ENCODE measurements at regions not wholly inside any gene's neighbourhood (a gene's known extent, or its start where the extent isn't known, plus 50 kb on each side); places are given as distances from the start of the nearest gene placed in this dataset.

- no peak overlapping the region for H3K4me3 ChIP-seq
- peaks cover 3% of the 10 kb centered on the region; the same call in 2 of the 3 replicates for H3K4me1 ChIP-seq
- no peak for TF ChIP-seq EHMT2 (IDR thresholded peaks at IDR 0.05; ENCODE audit: low read depth)
- 0 out of 2 replicates have a peak, but pooled peaks have one; percentile 8 for TF ChIP-seq FOSL2 (IDR thresholded peaks at IDR 0.05)
- peak; percentile 46; the same call in 1 of the 2 replicates for TF ChIP-seq FOSL2 (CRISPR knock-in tag; IDR thresholded peaks at IDR 0.05)
- ChIA-PET POLR2A (no interaction called here), CTCF (no interaction called here)
- peak; percentile 87 to 92 for ATAC-seq
- no peak for FAIRE-seq
- peak; percentile 10 to 43 for DNase-seq (ENCODE audit: low read depth in 1 of 2, low spot score in 1 of 2)
- H3K27ac ChIP-seq: no peak overlapping the region
- no peaks in the 10 kb centered on the region for H3K9me3 ChIP-seq
- H3K4me2 ChIP-seq: peak overlapping the region; percentile 24; the same call in 1 of the 3 replicates
- WGBS (ENCODE audit: missing lambda C conversion rate): 0% methylated on average over 3 of the region's 3 CpGs
Measured at GRCh38 chr10:20598590-20598989, 298.5 kb downstream of the NEBL start.

- Histone ChIP-seq H3K4me3 (no peak overlapping the region), H3K27ac (no peak overlapping the region), H3K4me1 (peaks cover 3% of the 10 kb centered on the region; the same call in 2 of the 3 replicates), H3K4me2 (no peak overlapping the region), H3K9me3 (no peaks in the 10 kb centered on the region)
- DNase-seq (ENCODE audit: low read depth in 1 of 2, low spot score in 1 of 2) (no peak), ATAC-seq (no peak), FAIRE-seq (no peak)
- 5% methylated on average over 2 of the region's 2 CpGs for WGBS (ENCODE audit: missing lambda C conversion rate)
- ChIA-PET CTCF (no interaction called here), POLR2A (no interaction called here)
- TF ChIP-seq PBX3 (IDR thresholded peaks at IDR 0.05) (no peak), ESRRA (IDR thresholded peaks at IDR 0.05; ENCODE audit: borderline replicate concordance, low read length) (no peak), HES2 (IDR thresholded peaks at IDR 0.05) (no peak), CEBPB (IDR thresholded peaks at IDR 0.05) (no peak), ZFP36 (IDR thresholded peaks at IDR 0.05; ENCODE audit: borderline replicate concordance, partially characterized antibody) (no peak), HOXB13 (CRISPR knock-in tag; IDR thresholded peaks at IDR 0.05; ENCODE audit: low read depth) (no peak), MAX (IDR thresholded peaks at IDR 0.05) (no peak), FOXS1 (CRISPR knock-in tag; IDR thresholded peaks at IDR 0.05) (no peak), HDAC2 (IDR thresholded peaks at IDR 0.05) (no peak), CBX2 (IDR thresholded peaks at IDR 0.05; ENCODE audit: borderline replicate concordance, low read depth) (no peak), CHD2 (IDR thresholded peaks at IDR 0.05; ENCODE audit: low read length, partially characterized antibody) (no peak), HEYL (CRISPR knock-in tag; IDR thresholded peaks at IDR 0.05) (no peak), RARB (CRISPR knock-in tag; IDR thresholded peaks at IDR 0.05) (no peak), ZNF302 (CRISPR knock-in tag; IDR thresholded peaks at IDR 0.05) (no peak), MYC (IDR thresholded peaks at IDR 0.05; ENCODE audit: borderline replicate concordance, low read length) (no peak), SREBF2 (IDR thresholded peaks at IDR 0.05) (no peak), EHF (CRISPR knock-in tag; IDR thresholded peaks at IDR 0.05) (no peak), MAFK (IDR thresholded peaks at IDR 0.05; ENCODE audit: partially characterized antibody) (no peak)
Measured at GRCh38 chr10:20596911-20597310, 300.2 kb downstream of the NEBL start.

GRCh38 chr10:20596065-20596755 is 300.9 kb downstream of the NEBL start:
- POLR2A ChIA-PET: no interaction called here
- H3K4me3 ChIP-seq: no peak overlapping the region
- peaks cover 3% of the 10 kb centered on the region; the same call in 2 of the 3 replicates for H3K4me1 ChIP-seq
- no peak overlapping the region for H3K27ac ChIP-seq
- no peak overlapping the region for H3K4me2 ChIP-seq
- FAIRE-seq: no peak
- TF ChIP-seq ZFP36 (IDR thresholded peaks at IDR 0.05; ENCODE audit: borderline replicate concordance, partially characterized antibody) (no peak), CBX8 (IDR thresholded peaks at IDR 0.05) (no peak), NR3C1 (IDR thresholded peaks at IDR 0.05) (no peak), MAX (IDR thresholded peaks at IDR 0.05) (no peak), MYC (IDR thresholded peaks at IDR 0.05; ENCODE audit: borderline replicate concordance, low read length) (no peak), ZC3H11A (IDR thresholded peaks at IDR 0.05) (no peak), CHD2 (IDR thresholded peaks at IDR 0.05; ENCODE audit: low read length, partially characterized antibody) (no peak), RNF2 (IDR thresholded peaks at IDR 0.05; ENCODE audit: borderline replicate concordance, low read depth) (no peak), ZNF302 (CRISPR knock-in tag; IDR thresholded peaks at IDR 0.05) (no peak), HES2 (IDR thresholded peaks at IDR 0.05) (no peak), TP53 (CRISPR knock-in tag; IDR thresholded peaks at IDR 0.05) (no peak), E2F6 (IDR thresholded peaks at IDR 0.05; ENCODE audit: borderline replicate concordance, low read depth) (no peak), SREBF2 (IDR thresholded peaks at IDR 0.05) (no peak), HOXA7 (CRISPR knock-in tag; IDR thresholded peaks at IDR 0.05) (no peak)
- CTCF ChIA-PET: no interaction called here
- 0% methylated on average over 1 of the region's 1 CpG for WGBS (ENCODE audit: missing lambda C conversion rate)
- no peaks in the 10 kb centered on the region for H3K9me3 ChIP-seq
- DNase-seq (ENCODE audit: low read depth in 1 of 2, low spot score in 1 of 2): no peak
- no peak for ATAC-seq

Data from A549 (cell line).